Astrocyte of the spinal cord (primary cell): ENCODE measurements at regions not wholly inside any gene's neighbourhood (a gene's known extent, or its start where the extent isn't known, plus 50 kb on each side); places are given as distances from the start of the nearest gene placed in this dataset.

Experiments used
- DNase-seq: peaks from one replicate; pipeline ENCODE4 v3.0.0; 2011; ENCODE audit warnings: low read depth, low spot score
- H3K4me3 ChIP-seq: 2 replicates; pipeline ENCODE4 v1.5.1; 2011; ENCODE audit warnings: low read depth, mild to moderate bottlenecking, low read length, moderate library complexity
- CTCF ChIP-seq: IDR thresholded peaks from 2 replicates; pipeline ENCODE4 v1.5.1; 2012; ENCODE audit warnings: low read depth, mild to moderate bottlenecking, low read length, inconsistent platforms
- in situ Hi-C: cut with HindIII; loops from 2 replicates; pipeline ENCODE4 v1.10.0; 2017; ENCODE audit warnings: low sequenced_read_pairs

GRCh38 chr4:137106287-137106686, 426.0 kb downstream of the PCDH18 start:
- TF ChIP-seq CTCF = no peak
- DNase-seq = no peak
- in situ Hi-C loops = no loop called here
- H3K4me3 ChIP-seq = no peak overlapping the region

GRCh38 chr4:137090951-137091350, 441.3 kb downstream of the PCDH18 start:
- TF ChIP-seq CTCF = no peak
- no peak for DNase-seq
- no peak overlapping the region for H3K4me3 ChIP-seq
- in situ Hi-C loops = no loop called here

- no peak for TF ChIP-seq CTCF
- no peak overlapping the region for H3K4me3 ChIP-seq
- in situ Hi-C loops = no loop called here
- no peak for DNase-seq
These were observed 448.6 kb downstream of the PCDH18 start for GRCh38 chr4:137083571-137084135.

GRCh38 chr4:137082061-137082460, 450.2 kb downstream of the PCDH18 start:
- in situ Hi-C loops = no loop called here
- no peak for DNase-seq
- no peak for TF ChIP-seq CTCF
- H3K4me3 ChIP-seq = no peak overlapping the region

GRCh38 chr4:137076908-137077307, 455.4 kb downstream of the PCDH18 start:
- no peak overlapping the region for H3K4me3 ChIP-seq
- in situ Hi-C loops = no loop called here
- DNase-seq = no peak
- no peak for TF ChIP-seq CTCF

- DNase-seq = no peak
- in situ Hi-C loops = no loop called here
- no peak overlapping the region for H3K4me3 ChIP-seq
- no peak for TF ChIP-seq CTCF
These were observed 456.7 kb downstream of the PCDH18 start for GRCh38 chr4:137075586-137075985.

- in situ Hi-C loops = no loop called here
- DNase-seq = no peak
- H3K4me3 ChIP-seq = no peak overlapping the region
- TF ChIP-seq CTCF = no peak
These were observed 461.7 kb downstream of the PCDH18 start for GRCh38 chr4:137070614-137071013.
